CD14-positive monocyte (primary cell): ENCODE measurements at regions not wholly inside any gene's neighbourhood (a gene's known extent, or its start where the extent isn't known, plus 50 kb on each side); places are given as distances from the start of the nearest gene placed in this dataset.

Source experiments
- DNase-seq, 3 donors: peaks; one replicate each; pipeline ENCODE4 v3.0.0-alpha.2; 2011 to 2022
- H2AFZ ChIP-seq: 2 replicates; pipeline ENCODE4 v1.6.0; 2012; ENCODE audit warnings: mild to moderate bottlenecking, low read depth, low read length, inconsistent platforms; ENCODE audit not compliant: insufficient read depth, poor library complexity, severe bottlenecking
- H3K27ac ChIP-seq, 2 donors: 1 replicate in 1 of 2; 2 replicates in 1 of 2; pipeline ENCODE4 v1.5.1; 2012 to 2013; ENCODE audit warnings: low read length in 2 of 2, control low read depth in 1 of 2, inconsistent platforms in 1 of 2, low read depth in 1 of 2, mild to moderate bottlenecking in 1 of 2
- H3K27me3 ChIP-seq, 2 donors: one replicate each; pipeline versions ENCODE4 v1.6.0 to v1.6.1; 2011 to 2013; ENCODE audit warnings: low read length in 2 of 2; ENCODE audit not compliant: control insufficient read depth in 2 of 2, insufficient read depth in 2 of 2
- H3K36me3 ChIP-seq, 2 donors: replicated peaks in 1 of 2; 1 replicate in 1 of 2; 2 replicates in 1 of 2; pipeline versions ENCODE4 v1.5.1 to v1.6.1; 2012 to 2013; ENCODE audit warnings: low read length in 2 of 2, control low read depth in 1 of 2, inconsistent platforms in 1 of 2, mild to moderate bottlenecking in 1 of 2; ENCODE audit not compliant: insufficient read depth in 2 of 2, control insufficient read depth in 1 of 2
- H3K4me1 ChIP-seq, 2 donors: 1 replicate in 1 of 2; 2 replicates in 1 of 2; pipeline versions ENCODE4 v1.5.1 to v1.6.1; 2012 to 2013; ENCODE audit warnings: low read length in 2 of 2, control low read depth in 1 of 2, inconsistent platforms in 1 of 2, mild to moderate bottlenecking in 1 of 2, moderate library complexity in 1 of 2; ENCODE audit not compliant: insufficient read depth in 2 of 2, control insufficient read depth in 1 of 2
- H3K4me2 ChIP-seq: replicated peaks from 2 replicates; pipeline ENCODE3; 2012; ENCODE audit warnings: low read length, moderate library complexity, mild to moderate bottlenecking; ENCODE audit not compliant: poor library complexity, severe bottlenecking; ENCODE audit errors: extremely low read depth
- H3K4me3 ChIP-seq, 3 experiments: fragments of 200-600 bp in 1 of 3; sonication (generic) in 1 of 3; replicated peaks in 1 of 3; 1 replicate in 2 of 3; 2 replicates in 1 of 3; pipeline ENCODE4 v1.5.1; 2011 to 2013; ENCODE audit warnings: low read length in 3 of 3, mild to moderate bottlenecking in 3 of 3, control low read depth in 2 of 3, low read depth in 2 of 3, inconsistent platforms in 1 of 3, moderate library complexity in 1 of 3
- H3K79me2 ChIP-seq: 2 replicates; pipeline ENCODE4 v1.6.0; 2012; ENCODE audit warnings: mild to moderate bottlenecking, control low read depth, inconsistent platforms, low read length, moderate library complexity; ENCODE audit not compliant: insufficient read depth
- H3K9ac ChIP-seq: 2 replicates; pipeline ENCODE4 v1.6.0; 2017; ENCODE audit warnings: low read length, mild to moderate bottlenecking; ENCODE audit not compliant: insufficient read depth, poor library complexity, severe bottlenecking
- H3K9me3 ChIP-seq, 2 donors: replicated peaks in 1 of 2; 1 replicate in 1 of 2; 2 replicates in 1 of 2; pipeline versions ENCODE4 v1.5.1 to v1.6.1; 2012 to 2013; ENCODE audit warnings: low read length in 2 of 2, control low read depth in 1 of 2; ENCODE audit not compliant: control insufficient read depth in 1 of 2, insufficient read depth in 1 of 2
- H4K20me1 ChIP-seq: 2 replicates; pipeline ENCODE4 v1.6.0; 2012; ENCODE audit warnings: mild to moderate bottlenecking, low read length, control low read depth, moderate library complexity; ENCODE audit not compliant: insufficient read depth
- H3K27ac Mint-ChIP-seq, 7 donors: one replicate each; pipeline ENCODE4 v1.8.0; 2020; ENCODE audit warnings: mild to moderate bottlenecking in 7 of 7, mixed read lengths in 7 of 7, moderate library complexity in 6 of 7, inconsistent platforms in 2 of 7
- H3K27me3 Mint-ChIP-seq, 3 donors: one replicate each; pipeline ENCODE4 v1.8.0; 2021 to 2022; ENCODE audit warnings: low read depth in 3 of 3, mild to moderate bottlenecking in 3 of 3, mixed read lengths in 3 of 3, moderate library complexity in 3 of 3, inconsistent platforms in 1 of 3
- H3K36me3 Mint-ChIP-seq, 2 donors: one replicate each; pipeline ENCODE4 v1.8.0; 2020; ENCODE audit warnings: mixed read lengths in 2 of 2, inconsistent platforms in 1 of 2, mild to moderate bottlenecking in 1 of 2
- H3K4me1 Mint-ChIP-seq: one replicate; pipeline ENCODE4 v1.8.0; 2020; ENCODE audit warnings: mild to moderate bottlenecking, mixed read lengths
- H3K4me3 Mint-ChIP-seq, 2 donors: one replicate each; pipeline ENCODE4 v1.8.0; 2020; ENCODE audit warnings: mild to moderate bottlenecking in 2 of 2, mixed read lengths in 2 of 2, moderate library complexity in 1 of 2
- H3K9me3 Mint-ChIP-seq, 7 donors: one replicate each; pipeline ENCODE4 v1.8.0; 2020 to 2022; ENCODE audit warnings: mixed read lengths in 7 of 7, mild to moderate bottlenecking in 6 of 7, moderate library complexity in 6 of 7, inconsistent platforms in 2 of 7
- WGBS: methylation state at CpG from one replicate; pipeline ENCODE4 v1.1.5; 2013; ENCODE audit warnings: missing lambda C conversion rate; ENCODE audit not compliant: insufficient coverage; 5-methylcytosine and 5-hydroxymethylcytosine counted together
- intact Hi-C, 2 donors: fragments of 100-400 bp; cut with micrococcal nuclease; formaldehyde crosslinking; loops; one replicate each; pipeline versions ENCODE4 v1.15.0 to v1.15.1; 2023
- TF ChIP-seq, protein P1 (sequence below): fragments of 200-600 bp; IDR thresholded peaks from one replicate; pipeline ENCODE4 v1.8.0; 2022; ENCODE audit warnings: antibody characterized with exemption, mild to moderate bottlenecking

DNA sequence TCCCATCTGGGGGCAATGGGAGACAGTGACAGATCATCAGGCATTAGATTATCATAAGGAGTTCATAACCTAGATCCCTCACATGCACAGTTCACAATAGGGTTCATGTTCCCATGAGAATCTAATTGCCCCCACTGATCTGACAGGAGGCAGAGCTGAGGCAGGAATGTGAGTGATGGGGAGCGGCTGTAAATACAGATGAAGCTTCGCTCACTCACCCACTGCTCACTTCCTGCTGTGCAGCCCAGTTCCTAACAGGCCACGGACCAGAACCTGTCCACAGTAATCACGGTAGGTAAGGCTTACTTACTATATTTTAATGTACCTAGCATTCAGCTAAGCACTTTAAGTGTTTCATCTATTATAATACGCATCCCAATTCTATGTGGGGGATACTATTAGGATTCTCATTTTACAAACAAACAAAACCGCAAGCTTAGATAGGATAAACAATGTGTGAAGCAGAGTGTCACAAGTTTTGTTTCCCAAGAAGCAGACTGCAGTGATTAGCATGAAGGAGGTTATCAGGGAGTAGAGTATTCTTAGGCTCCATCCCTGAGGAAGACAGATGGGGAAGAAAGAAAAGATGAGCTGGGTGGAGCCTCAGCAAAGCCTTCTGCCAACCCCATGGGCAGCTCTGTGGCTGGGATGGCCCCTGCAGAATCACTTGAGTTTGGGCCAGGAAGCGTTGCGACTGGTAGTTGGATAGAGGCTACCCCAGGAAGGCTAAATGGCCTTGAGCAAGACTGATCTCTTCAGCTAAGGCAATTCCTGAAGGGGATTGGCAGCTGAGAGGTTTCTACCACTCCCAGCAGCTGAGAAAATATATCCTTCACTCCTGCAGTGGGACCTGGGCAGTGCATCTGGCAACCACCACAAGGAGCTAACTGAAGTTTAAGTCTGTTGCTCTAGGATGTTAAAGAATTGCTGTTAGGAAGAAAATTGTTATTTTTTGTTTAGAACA is 133.1 kb downstream of the MREG start:
- TF ChIP-seq, protein P1, sequence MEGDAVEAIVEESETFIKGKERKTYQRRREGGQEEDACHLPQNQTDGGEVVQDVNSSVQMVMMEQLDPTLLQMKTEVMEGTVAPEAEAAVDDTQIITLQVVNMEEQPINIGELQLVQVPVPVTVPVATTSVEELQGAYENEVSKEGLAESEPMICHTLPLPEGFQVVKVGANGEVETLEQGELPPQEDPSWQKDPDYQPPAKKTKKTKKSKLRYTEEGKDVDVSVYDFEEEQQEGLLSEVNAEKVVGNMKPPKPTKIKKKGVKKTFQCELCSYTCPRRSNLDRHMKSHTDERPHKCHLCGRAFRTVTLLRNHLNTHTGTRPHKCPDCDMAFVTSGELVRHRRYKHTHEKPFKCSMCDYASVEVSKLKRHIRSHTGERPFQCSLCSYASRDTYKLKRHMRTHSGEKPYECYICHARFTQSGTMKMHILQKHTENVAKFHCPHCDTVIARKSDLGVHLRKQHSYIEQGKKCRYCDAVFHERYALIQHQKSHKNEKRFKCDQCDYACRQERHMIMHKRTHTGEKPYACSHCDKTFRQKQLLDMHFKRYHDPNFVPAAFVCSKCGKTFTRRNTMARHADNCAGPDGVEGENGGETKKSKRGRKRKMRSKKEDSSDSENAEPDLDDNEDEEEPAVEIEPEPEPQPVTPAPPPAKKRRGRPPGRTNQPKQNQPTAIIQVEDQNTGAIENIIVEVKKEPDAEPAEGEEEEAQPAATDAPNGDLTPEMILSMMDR: no peak
- H3K9me3 ChIP-seq: peaks cover 0 to 2% of the 10 kb centered on the region in 2 donors
- Mint-ChIP-seq H3K27me3 (peaks cover 2 to 11% (median 5%) of the 10 kb centered on the region in 3 donors), H3K36me3 (no peaks in the 10 kb centered on the region), H3K27ac (peak overlapping the region in 3 of 7 donors; percentile 5 to 57 (median 10)), H3K4me3 (no peak overlapping the region), H3K4me1 (peaks cover 16% of the 10 kb centered on the region), H3K9me3 (peaks cover 0 to 5% (median 1%) of the 10 kb centered on the region in 7 donors)
- 86% methylated on average over 4 of the region's 8 CpGs for WGBS
- H3K27ac ChIP-seq: no peak overlapping the region
- no peaks in the 10 kb centered on the region for H3K79me2 ChIP-seq
- no peaks in the 10 kb centered on the region for H3K36me3 ChIP-seq
- H4K20me1 ChIP-seq: no peaks in the 10 kb centered on the region
- H3K4me1 ChIP-seq: peaks cover 8 to 20% of the 10 kb centered on the region in 2 donors
- H3K4me3 ChIP-seq: no peak overlapping the region
- intact Hi-C loops: no loop called here
- H2AFZ ChIP-seq: peak overlapping the region; percentile 6
- H3K27me3 ChIP-seq: no peaks in the 10 kb centered on the region
- DNase-seq: no peak
- H3K9ac ChIP-seq: no peak overlapping the region
- H3K4me2 ChIP-seq: no peak overlapping the region

GRCh38 chr2:215879331-215879730 is 134.0 kb downstream of the MREG start:
- no peak for DNase-seq
- H3K36me3 ChIP-seq: no peaks in the 10 kb centered on the region
- Mint-ChIP-seq H3K4me1 (peaks cover 16% of the 10 kb centered on the region), H3K4me3 (no peak overlapping the region), H3K36me3 (no peaks in the 10 kb centered on the region), H3K27ac (peak overlapping the region in 5 of 7 donors; percentile 45 to 78 (median 75)), H3K27me3 (peaks cover 3 to 11% (median 10%) of the 10 kb centered on the region in 3 donors), H3K9me3 (peaks cover 0 to 5% (median 1%) of the 10 kb centered on the region in 7 donors)
- no peak overlapping the region for H3K9ac ChIP-seq
- H3K9me3 ChIP-seq: peaks cover 0 to 2% of the 10 kb centered on the region in 2 donors
- H3K4me3 ChIP-seq: no peak overlapping the region
- no CpG with 5 or more reads among the region's 1 CpG for WGBS
- H3K27me3 ChIP-seq: no peaks in the 10 kb centered on the region
- no peak overlapping the region for H3K27ac ChIP-seq
- intact Hi-C loops: no loop called here
- no peak overlapping the region for H2AFZ ChIP-seq
- no peak overlapping the region for H3K4me2 ChIP-seq
- H3K4me1 ChIP-seq: peaks cover 8 to 20% of the 10 kb centered on the region in 2 donors
- TF ChIP-seq, protein P1: no peak
- no peaks in the 10 kb centered on the region for H3K79me2 ChIP-seq
- no peaks in the 10 kb centered on the region for H4K20me1 ChIP-seq
